HEK293 (cell line): ENCODE measurements at regions not wholly inside any gene's neighbourhood (a gene's known extent, or its start where the extent isn't known, plus 50 kb on each side); places are given as distances from the start of the nearest gene placed in this dataset.

Experiments used
- CTCF ChIA-PET: fragments of 350-600 bp; formaldehyde crosslinking; extraction: SDS; loops from one replicate; lab custom pipeline; 2021; ENCODE audit warnings: antibody characterized with exemption; lab: Yijun Ruan, JAX
- POLR2A ChIA-PET: fragments of 300-600 bp; formaldehyde crosslinking; extraction: SDS; loops from one replicate; lab custom pipeline; 2020; ENCODE audit warnings: antibody characterized with exemption, inconsistent platforms; lab: Yijun Ruan, JAX
- H3K27ac ChIP-seq: fragments of 200-500 bp; sonication (Bioruptor generic); 2 replicates; pipeline ENCODE4 v1.5.1; 2014; ENCODE audit warnings: low read depth, low read length, control low read depth, inconsistent platforms; ENCODE audit errors: extremely low read depth
- H3K36me3 ChIP-seq, 2 experiments: fragments of 200-500 bp in 1 of 2; sonication (Bioruptor generic) in 1 of 2; 1 replicate in 1 of 2; 2 replicates in 1 of 2; pipeline ENCODE4 v1.5.1; 2014 to 2017; ENCODE audit warnings: inconsistent platforms in 2 of 2, low read length in 2 of 2; ENCODE audit not compliant: control insufficient read depth in 2 of 2, insufficient read depth in 1 of 2
- H3K4me1 ChIP-seq: fragments of 200-500 bp; sonication (Bioruptor generic); 2 replicates; pipeline ENCODE4 v1.5.1; 2014; ENCODE audit warnings: mild to moderate bottlenecking, low read length, inconsistent platforms; ENCODE audit not compliant: control insufficient read depth, insufficient read depth
- H3K4me3 ChIP-seq: 2 replicates; pipeline ENCODE4 v1.5.1; 2011; ENCODE audit warnings: low read depth, mild to moderate bottlenecking, control low read depth, low read length, moderate library complexity
- H3K9me3 ChIP-seq: fragments of 200-500 bp; sonication (Bioruptor generic); 2 replicates; pipeline ENCODE4 v1.5.1; 2014; ENCODE audit warnings: low read depth, low read length, inconsistent platforms; ENCODE audit not compliant: control insufficient read depth, insufficient read depth
- BCL6B ChIP-seq: fragments of 450-650 bp; formaldehyde crosslinking; IDR thresholded peaks from 2 replicates; pipeline ENCODE4 v1.5.1; 2017; ENCODE audit warnings: missing biosample characterization, missing genetic modification characterization
- ELK4 ChIP-seq: IDR thresholded peaks from 2 replicates; pipeline ENCODE4 v1.6.1; 2011; ENCODE audit warnings: mild to moderate bottlenecking, low read depth, low read length, borderline replicate concordance
- MYNN ChIP-seq: fragments of 450-650 bp; formaldehyde crosslinking; IDR thresholded peaks from 2 replicates; pipeline ENCODE4 v1.5.1; 2016; ENCODE audit warnings: missing biosample characterization, missing genetic modification characterization, borderline replicate concordance
- PBX3 ChIP-seq: sonication (generic); formaldehyde crosslinking; IDR thresholded peaks from 2 replicates; pipeline ENCODE4 v1.8.1; 2022; ENCODE audit warnings: mild to moderate bottlenecking, moderate library complexity, missing genetic modification reagents
- SP2 ChIP-seq: fragments of 450-650 bp; formaldehyde crosslinking; IDR thresholded peaks from 2 replicates; pipeline ENCODE4 v1.5.1; 2016; ENCODE audit warnings: missing biosample characterization, missing genetic modification characterization
- YY2 ChIP-seq: fragments of 450-650 bp; formaldehyde crosslinking; IDR thresholded peaks from 2 replicates; pipeline ENCODE4 v1.5.1; 2016; ENCODE audit warnings: missing biosample characterization, missing genetic modification characterization
- ZBTB49 ChIP-seq: fragments of 450-650 bp; formaldehyde crosslinking; IDR thresholded peaks from 2 replicates; pipeline ENCODE4 v1.5.1; 2016; ENCODE audit warnings: missing biosample characterization, missing genetic modification characterization, low read depth
- ZNF114 ChIP-seq: fragments of 450-650 bp; formaldehyde crosslinking; IDR thresholded peaks from 2 replicates; pipeline ENCODE4 v1.5.0; 2017; ENCODE audit warnings: missing biosample characterization, missing genetic modification characterization
- ZNF138 ChIP-seq: fragments of 450-650 bp; formaldehyde crosslinking; IDR thresholded peaks from 2 replicates; pipeline ENCODE4 v1.5.1; 2016; ENCODE audit warnings: missing biosample characterization, missing genetic modification characterization, borderline replicate concordance
- ZNF146 ChIP-seq: fragments of 450-650 bp; formaldehyde crosslinking; IDR thresholded peaks from 2 replicates; pipeline ENCODE4 v1.5.1; 2016; ENCODE audit warnings: missing biosample characterization, missing genetic modification characterization
- ZNF157 ChIP-seq: fragments of 450-650 bp; formaldehyde crosslinking; IDR thresholded peaks from 2 replicates; pipeline ENCODE4 v1.5.1; 2016; ENCODE audit warnings: missing biosample characterization, missing genetic modification characterization
- ZNF174 ChIP-seq: fragments of 450-650 bp; formaldehyde crosslinking; IDR thresholded peaks from 2 replicates; pipeline ENCODE4 v1.5.0; 2017; ENCODE audit warnings: missing biosample characterization, mild to moderate bottlenecking, missing genetic modification characterization
- ZNF23 ChIP-seq: fragments of 450-650 bp; formaldehyde crosslinking; IDR thresholded peaks from 2 replicates; pipeline ENCODE4 v1.5.1; 2016; ENCODE audit warnings: missing biosample characterization, missing genetic modification characterization, borderline replicate concordance
- ZNF324 ChIP-seq: fragments of 450-650 bp; formaldehyde crosslinking; IDR thresholded peaks from 2 replicates; pipeline ENCODE4 v1.5.1; 2016; ENCODE audit warnings: missing biosample characterization, missing genetic modification characterization
- ZNF37A ChIP-seq: fragments of 450-650 bp; IDR thresholded peaks from 2 replicates; pipeline ENCODE4 v1.5.1; 2018; ENCODE audit warnings: missing biosample characterization, missing genetic modification characterization
- ZNF518A ChIP-seq: fragments of 450-650 bp; formaldehyde crosslinking; conservative IDR thresholded peaks from 2 replicates; pipeline ENCODE4 v1.5.1; 2016; ENCODE audit warnings: low read depth, missing biosample characterization, missing genetic modification characterization
- ZNF530 ChIP-seq: fragments of 450-650 bp; formaldehyde crosslinking; IDR thresholded peaks from 2 replicates; pipeline ENCODE4 v1.5.1; 2016; ENCODE audit warnings: low read depth, missing biosample characterization, missing genetic modification characterization
- ZNF544 ChIP-seq: fragments of 450-650 bp; formaldehyde crosslinking; IDR thresholded peaks from 2 replicates; pipeline ENCODE4 v1.5.0; 2017; ENCODE audit warnings: missing biosample characterization, missing genetic modification characterization
- ZNF560 ChIP-seq: fragments of 450-650 bp; formaldehyde crosslinking; IDR thresholded peaks from 2 replicates; pipeline ENCODE4 v1.5.1; 2017; ENCODE audit warnings: missing biosample characterization, missing genetic modification characterization, borderline replicate concordance
- ZNF658 ChIP-seq: fragments of 450-650 bp; formaldehyde crosslinking; IDR thresholded peaks from 2 replicates; pipeline ENCODE4; 2016; ENCODE audit warnings: missing biosample characterization, missing genetic modification characterization
- ZNF747 ChIP-seq: fragments of 450-650 bp; formaldehyde crosslinking; IDR thresholded peaks from 2 replicates; pipeline ENCODE4 v1.5.1; 2016; ENCODE audit warnings: missing biosample characterization, missing genetic modification characterization

GRCh38 chr2:215758691-215759090, 254.7 kb downstream of the MREG start:
- CTCF ChIA-PET: no interaction called here
- H3K4me1 ChIP-seq: no peaks in the 10 kb centered on the region
- POLR2A ChIA-PET: no interaction called here
- H3K4me3 ChIP-seq: no peak overlapping the region
- H3K9me3 ChIP-seq: no peaks in the 10 kb centered on the region
- no peak overlapping the region for H3K27ac ChIP-seq
- H3K36me3 ChIP-seq: no peaks in the 10 kb centered on the region
- TF ChIP-seq ZNF747 (tag by site-specific recombination): no peak
- no peak for TF ChIP-seq MYNN (tag by site-specific recombination)
- no peak for TF ChIP-seq ZNF157 (tag by site-specific recombination)
- TF ChIP-seq ZNF114 (tag by site-specific recombination): no peak
- TF ChIP-seq BCL6B (tag by site-specific recombination): no peak
- TF ChIP-seq ZNF146: no peak
- TF ChIP-seq ZNF23 (tag by site-specific recombination): no peak
- no peak for TF ChIP-seq ELK4
- TF ChIP-seq ZNF560 (tag by site-specific recombination): no peak
- no peak for TF ChIP-seq ZNF518A (tag by site-specific recombination)
- no peak for TF ChIP-seq SP2 (tag by site-specific recombination)
- TF ChIP-seq ZNF544 (tag by site-specific recombination): no peak
- no peak for TF ChIP-seq ZNF37A (tag by site-specific recombination)
- TF ChIP-seq YY2 (tag by site-specific recombination): no peak
- no peak for TF ChIP-seq ZNF138 (tag by site-specific recombination)
- no peak for TF ChIP-seq PBX3
- no peak for TF ChIP-seq ZNF324 (tag by site-specific recombination)
- TF ChIP-seq ZNF658 (tag by site-specific recombination): no peak

GRCh38 chr2:215756346-215756730, 257.0 kb downstream of the MREG start:
- Histone ChIP-seq H3K4me3 (no peak overlapping the region), H3K9me3 (no peaks in the 10 kb centered on the region), H3K4me1 (no peaks in the 10 kb centered on the region), H3K27ac (no peak overlapping the region), H3K36me3 (no peaks in the 10 kb centered on the region)
- TF ChIP-seq ZNF174 (no peak), ZNF530 (tag by site-specific recombination) (no peak), ZBTB49 (tag by site-specific recombination) (no peak)
- POLR2A ChIA-PET: no interaction called here
- CTCF ChIA-PET: interaction anchor here (0.6 kb wide), 1 partner anchor 1150 kb away, joined by 3 read pairs; no protein-coding TSS in a partner anchor
